CD4-positive, alpha-beta T cell treated with Interleukin-4 for 4 hours (primary cell): ENCODE measurements at regions not wholly inside any gene's neighbourhood (a gene's known extent, or its start where the extent isn't known, plus 50 kb on each side); places are given as distances from the start of the nearest gene placed in this dataset.
"Not testable (repeated sequence)": the region's sequence is repeated elsewhere in the genome, so short reads cannot be mapped to it uniquely, and the experiment has no call there.

Experiments used
- DNase-seq: peaks from one replicate; pipeline ENCODE4 v3.0.0-alpha.2; 2020

DNA sequence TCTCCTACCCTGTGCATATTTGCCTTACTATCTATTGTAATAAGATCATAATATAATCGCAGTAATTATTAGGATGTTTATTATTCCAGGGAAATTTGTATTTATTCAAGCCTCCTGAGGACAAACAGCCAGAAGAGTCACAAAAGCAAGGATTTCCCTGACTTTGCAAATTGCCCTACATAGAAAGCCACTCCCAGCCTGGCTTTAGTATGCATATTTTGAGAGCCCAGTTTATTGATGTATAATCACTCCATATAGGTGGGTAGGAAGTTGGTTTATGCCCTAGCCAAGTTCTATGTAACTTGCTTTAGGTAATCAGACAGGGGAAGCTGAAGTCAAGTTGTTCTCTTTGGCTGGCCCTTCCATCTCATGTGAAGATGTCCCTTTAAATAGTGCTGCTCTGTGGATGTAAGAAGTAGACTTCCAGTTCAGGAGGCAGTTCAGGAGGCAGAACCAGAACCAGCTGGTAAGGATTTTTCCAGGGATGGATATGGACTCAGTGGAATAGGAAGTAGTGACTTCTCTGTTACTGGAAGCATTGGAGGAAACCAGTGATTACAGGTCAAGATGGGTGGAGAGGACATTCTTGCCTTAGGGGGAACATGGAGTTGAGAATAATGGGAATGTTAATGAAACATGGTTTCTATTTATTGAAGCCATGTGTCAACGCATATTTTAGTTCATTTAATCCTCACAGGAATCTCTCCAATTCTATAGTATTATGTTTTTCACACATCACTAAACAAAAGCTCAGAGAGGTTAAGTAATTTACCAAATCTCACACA is 70.5 kb upstream of the KIT start:
- DNase-seq: no peak

DNA sequence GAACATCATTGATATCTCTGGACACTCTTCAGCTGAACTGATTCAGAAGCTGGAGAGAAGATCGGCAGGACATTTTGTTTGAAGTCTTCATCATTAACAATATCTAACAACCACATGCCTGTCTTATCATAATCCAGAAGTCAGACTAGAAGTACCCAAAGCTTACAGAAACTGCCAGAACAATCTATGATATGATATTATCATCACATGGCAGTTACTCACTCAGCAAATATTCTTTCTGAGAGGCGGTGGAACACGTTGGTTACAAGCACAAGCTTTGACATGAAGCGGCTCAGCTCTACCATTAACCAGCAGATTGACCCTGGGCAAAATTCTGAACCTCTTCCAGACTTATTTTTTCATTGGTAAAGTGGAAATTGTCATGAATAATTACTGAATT is 69.4 kb upstream of the KIT start:
- no peak for DNase-seq

DNA sequence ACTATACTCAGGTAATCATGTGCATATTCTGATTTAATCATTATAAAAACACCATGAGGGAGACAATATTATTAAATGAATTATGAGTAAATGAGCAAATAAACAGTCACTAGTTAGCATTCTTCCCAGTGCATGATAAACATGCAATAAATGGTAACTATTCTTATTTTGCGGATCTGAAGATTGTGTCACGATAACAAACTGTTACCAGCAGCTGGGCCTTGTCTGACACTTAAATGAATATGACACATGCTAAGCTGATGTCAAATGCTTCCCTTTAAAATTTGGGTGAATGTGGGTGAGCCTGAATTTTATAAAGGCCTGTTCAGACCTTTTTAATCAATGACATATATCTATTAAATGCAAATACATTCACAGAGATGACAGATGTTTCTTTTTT is 68.2 kb upstream of the KIT start:
- no peak for DNase-seq

DNA sequence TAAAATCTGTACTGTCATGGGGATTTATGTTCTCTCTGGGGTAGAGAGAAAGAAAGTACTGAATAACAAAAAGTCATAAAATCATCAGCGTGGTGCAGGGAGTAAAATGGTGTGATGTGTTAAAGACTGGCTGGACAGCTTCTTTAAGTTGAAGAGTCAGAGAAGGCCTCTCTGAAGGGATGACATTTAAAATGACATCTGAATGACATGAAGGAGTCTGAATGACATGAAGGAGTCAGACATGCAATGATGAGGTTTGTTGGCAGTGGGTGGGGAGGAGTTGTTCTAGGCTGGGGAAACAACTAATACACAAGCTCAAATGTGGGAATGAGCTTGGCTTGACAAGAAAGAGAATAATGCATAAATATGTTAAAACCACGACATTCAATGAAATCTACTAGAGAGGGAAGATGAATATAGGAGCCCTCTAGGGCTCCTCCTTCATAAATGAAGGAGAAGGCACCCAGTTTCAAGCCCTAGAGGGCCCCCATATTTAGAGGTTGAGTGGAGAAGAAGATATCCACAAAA is 63.9 kb upstream of the KIT start:
- DNase-seq: no peak

DNA sequence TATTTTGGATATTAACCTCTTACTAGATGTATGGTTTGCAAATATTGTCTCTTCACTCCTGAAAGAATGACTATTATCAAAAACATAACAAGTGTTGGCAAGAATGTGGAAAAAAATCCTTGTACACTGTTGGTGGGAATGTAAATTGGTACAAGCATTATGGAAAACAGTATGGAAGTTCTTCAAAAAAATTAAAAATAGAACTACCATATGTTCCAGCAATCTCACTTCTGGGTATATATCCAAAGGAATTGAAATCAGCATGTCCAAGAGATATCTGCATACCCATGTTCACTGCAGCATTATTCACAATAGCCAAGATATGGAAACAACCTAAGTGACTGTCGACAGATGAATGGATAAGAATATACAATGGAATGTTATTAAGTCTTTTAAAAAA is 61.6 kb upstream of the KIT start:
- no peak for DNase-seq

DNA sequence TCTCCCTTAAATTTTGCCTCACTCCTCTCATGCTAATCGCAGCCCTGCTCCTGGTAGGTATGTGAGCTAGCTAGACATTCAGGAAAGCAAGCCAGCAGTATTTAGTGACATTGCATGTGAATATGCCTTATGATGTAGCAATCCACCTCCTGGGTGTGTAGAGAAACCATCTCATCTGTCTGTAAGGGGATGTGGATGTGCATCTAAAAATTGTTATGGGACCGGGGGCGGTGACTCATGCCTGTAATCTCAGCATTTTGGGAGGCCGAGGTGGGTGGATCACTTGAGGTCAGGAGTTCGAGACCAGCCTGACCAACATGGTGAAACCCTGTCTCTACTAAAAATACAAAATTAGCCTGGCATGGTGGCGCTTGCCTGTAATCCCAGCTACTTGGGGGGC is 60.1 kb upstream of the KIT start:
- not testable (repeated sequence) for DNase-seq

- DNase-seq: not testable (repeated sequence)
Observed at GRCh38 chr4:54602175-54602574, 55.6 kb upstream of the KIT start.

GRCh38 chr4:54607067-54607466 is 50.7 kb upstream of the KIT start:
- DNase-seq: no peak

DNA sequence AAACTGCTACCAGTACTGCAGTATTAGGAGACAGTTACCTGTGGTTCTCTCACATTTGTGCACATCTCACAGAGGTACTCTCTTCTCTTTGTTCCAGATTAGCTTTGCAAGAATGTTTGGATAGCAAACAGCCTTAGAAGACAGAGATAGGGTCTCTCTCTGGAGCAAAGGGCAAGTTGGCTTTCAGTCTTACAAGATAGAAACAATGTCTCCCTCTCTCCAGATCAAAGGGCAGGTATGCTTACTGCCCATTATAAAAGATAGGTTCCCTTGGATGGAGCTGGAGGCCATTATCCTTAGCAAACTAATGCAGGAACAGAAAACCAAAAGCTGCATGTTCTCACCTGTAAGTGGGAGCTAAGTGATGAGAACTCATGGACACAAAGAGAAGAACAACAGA is 50.2 kb upstream of the KIT start:
- no peak for DNase-seq
